H9 (cell line): ENCODE measurements at regions not wholly inside any gene's neighbourhood (a gene's known extent, or its start where the extent isn't known, plus 50 kb on each side); places are given as distances from the start of the nearest gene placed in this dataset.

Source experiments
- DNase-seq: peaks from one replicate; pipeline ENCODE4 v3.0.0-alpha.2; 2017
- H2AFZ ChIP-seq: one replicate; pipeline ENCODE4 v1.6.1; 2013; ENCODE audit warnings: mild to moderate bottlenecking, low read length, control low read depth, moderate library complexity
- H2AK5ac ChIP-seq: 2 replicates; pipeline ENCODE4 v1.6.1; 2013; ENCODE audit warnings: low read length, control low read depth, mixed read lengths; ENCODE audit not compliant: insufficient read length
- H2BK120ac ChIP-seq: one replicate; pipeline ENCODE4 v1.6.1; 2013; ENCODE audit warnings: low read depth, mild to moderate bottlenecking, low read length, control low read depth, inconsistent platforms; ENCODE audit not compliant: poor library complexity, severe bottlenecking
- H2BK12ac ChIP-seq: 2 replicates; pipeline ENCODE4 v1.6.1; 2013; ENCODE audit warnings: low read length, control low read depth, mixed read lengths, low read depth; ENCODE audit not compliant: insufficient read length
- H2BK15ac ChIP-seq: 2 replicates; pipeline ENCODE4 v1.6.1; 2013; ENCODE audit warnings: low read depth, low read length, control low read depth
- H2BK20ac ChIP-seq: one replicate; pipeline ENCODE4 v1.6.1; 2013; ENCODE audit warnings: low read depth, mild to moderate bottlenecking, low read length, control low read depth, inconsistent platforms; ENCODE audit not compliant: poor library complexity, severe bottlenecking
- H2BK5ac ChIP-seq: 2 replicates; pipeline ENCODE4 v1.6.1; 2013; ENCODE audit warnings: low read length, control low read depth, mixed read lengths; ENCODE audit not compliant: insufficient read length
- H3K14ac ChIP-seq: 2 replicates; pipeline ENCODE4 v1.6.1; 2013; ENCODE audit warnings: low read length, control low read depth; ENCODE audit not compliant: insufficient read depth
- H3K18ac ChIP-seq: 2 replicates; pipeline ENCODE4 v1.6.1; 2013; ENCODE audit warnings: low read depth, mild to moderate bottlenecking, mixed read lengths, low read length, control low read depth; ENCODE audit not compliant: insufficient read length
- H3K23ac ChIP-seq: 2 replicates; pipeline ENCODE4 v1.6.1; 2013; ENCODE audit warnings: low read length, control low read depth, mixed read lengths, low read depth; ENCODE audit not compliant: insufficient read length
- H3K23me2 ChIP-seq: 2 replicates; pipeline ENCODE4 v1.6.1; 2013; ENCODE audit warnings: low read depth, mild to moderate bottlenecking, mixed read lengths, low read length, control low read depth; ENCODE audit not compliant: insufficient read length, poor library complexity, severe bottlenecking
- H3K27ac ChIP-seq: 2 replicates; pipeline ENCODE4 v1.5.1; 2013; ENCODE audit warnings: low read length, control low read depth, mixed read lengths, low read depth; ENCODE audit not compliant: insufficient read length
- H3K27me3 ChIP-seq: 2 replicates; pipeline ENCODE4 v1.6.1; 2013; ENCODE audit warnings: low read length, control low read depth, inconsistent platforms; ENCODE audit not compliant: insufficient read depth
- H3K4ac ChIP-seq: 2 replicates; pipeline ENCODE4 v1.6.1; 2013; ENCODE audit warnings: low read depth, mild to moderate bottlenecking, control low read depth, inconsistent platforms, low read length, moderate library complexity
- H3K4me1 ChIP-seq: 2 replicates; pipeline ENCODE4 v1.6.1; 2013; ENCODE audit warnings: low read length, control low read depth, inconsistent platforms; ENCODE audit not compliant: insufficient read depth
- H3K4me2 ChIP-seq: 2 replicates; pipeline ENCODE4 v1.6.1; 2013; ENCODE audit warnings: low read length, control low read depth, mixed read lengths; ENCODE audit not compliant: insufficient read length, insufficient read depth
- H3K56ac ChIP-seq: 2 replicates; pipeline ENCODE4 v1.6.1; 2013; ENCODE audit warnings: low read depth, mild to moderate bottlenecking, mixed read lengths, low read length, control low read depth; ENCODE audit not compliant: insufficient read length
- H3K79me1 ChIP-seq: 2 replicates; pipeline ENCODE4 v1.6.1; 2013; ENCODE audit warnings: low read depth, mild to moderate bottlenecking, moderate library complexity, low read length, control low read depth, inconsistent platforms; ENCODE audit not compliant: insufficient read depth, poor library complexity, severe bottlenecking
- H3K79me2 ChIP-seq: 2 replicates; pipeline ENCODE4 v1.6.1; 2013; ENCODE audit warnings: low read length, control low read depth, inconsistent platforms; ENCODE audit not compliant: insufficient read depth
- H3K9ac ChIP-seq: 2 replicates; pipeline ENCODE4 v1.6.1; 2013; ENCODE audit warnings: low read length, control low read depth, mixed read lengths; ENCODE audit not compliant: insufficient read length; ENCODE audit errors: extremely low read depth
- H3K9me3 ChIP-seq: one replicate; pipeline ENCODE4 v1.6.1; 2013; ENCODE audit warnings: low read depth, low read length, inconsistent platforms; ENCODE audit not compliant: control insufficient read depth
- H3T11ph ChIP-seq: one replicate; pipeline ENCODE4 v1.6.1; 2013; ENCODE audit warnings: mild to moderate bottlenecking, low read length, control low read depth, inconsistent platforms
- H4K20me1 ChIP-seq: one replicate; pipeline ENCODE4 v1.6.1; 2013; ENCODE audit not compliant: control insufficient read depth, insufficient read length, insufficient read depth
- H4K5ac ChIP-seq: 2 replicates; pipeline ENCODE4 v1.6.1; 2013; ENCODE audit warnings: low read depth, mild to moderate bottlenecking, mixed read lengths, low read length, control low read depth; ENCODE audit not compliant: insufficient read length
- H4K8ac ChIP-seq: replicated peaks from 2 replicates; pipeline ENCODE4 v1.6.1; 2013; ENCODE audit warnings: low read length, control low read depth, mixed read lengths, low read depth; ENCODE audit not compliant: insufficient read length
- H4K91ac ChIP-seq: 2 replicates; pipeline ENCODE4 v1.6.1; 2013; ENCODE audit warnings: low read depth, mild to moderate bottlenecking, moderate library complexity, mixed read lengths, low read length, control low read depth; ENCODE audit not compliant: insufficient read length
- H3K27ac Mint-ChIP-seq, 3 experiments: 2 replicates in 2 of 3; 3 replicates in 1 of 3; pipeline ENCODE4 v1.8.0; 2020 to 2021; ENCODE audit warnings: mixed read lengths in 3 of 3, mild to moderate bottlenecking in 1 of 3, moderate library complexity in 1 of 3
- H3K27me3 Mint-ChIP-seq: 2 replicates; pipeline ENCODE4 v1.8.0; 2021; ENCODE audit warnings: low read depth, mild to moderate bottlenecking, moderate library complexity, mixed read lengths
- H3K36me3 Mint-ChIP-seq, 3 experiments: 2 replicates in 2 of 3; 3 replicates in 1 of 3; pipeline ENCODE4 v1.8.0; 2020 to 2021; ENCODE audit warnings: low read depth in 3 of 3, mixed read lengths in 3 of 3; ENCODE audit not compliant: insufficient read depth in 1 of 3
- H3K4me1 Mint-ChIP-seq, 2 experiments: 2 replicates each; pipeline ENCODE4 v1.8.0; 2020; ENCODE audit warnings: mixed read lengths in 2 of 2
- H3K4me3 Mint-ChIP-seq, 2 experiments: 2 replicates in 1 of 2; 3 replicates in 1 of 2; pipeline ENCODE4 v1.8.0; 2020 to 2021; ENCODE audit warnings: mild to moderate bottlenecking in 2 of 2, mixed read lengths in 2 of 2, moderate library complexity in 1 of 2
- H3K9me3 Mint-ChIP-seq, 2 experiments: 2 replicates in 1 of 2; 3 replicates in 1 of 2; pipeline ENCODE4 v1.8.0; 2020; ENCODE audit warnings: mild to moderate bottlenecking in 2 of 2, mixed read lengths in 2 of 2, moderate library complexity in 1 of 2
- WGBS: extraction: QIAGEN DNeasy Blood & Tissue Kit; methylation state at CpG from one replicate; pipeline ENCODE4 v1.1.7; 2013; ENCODE audit warnings: missing lambda C conversion rate, low lambda C conversion rate, mixed read lengths; ENCODE audit not compliant: insufficient read length; ENCODE audit errors: extremely low coverage; 5-methylcytosine and 5-hydroxymethylcytosine counted together
- TF ChIP-seq, protein P1 (sequence below): fragments of 200-600 bp; sonication (generic); conservative IDR thresholded peaks from 3 replicates; pipeline ENCODE4 v1.8.0; 2021; ENCODE audit warnings: antibody characterized with exemption, mild to moderate bottlenecking

GRCh38 chr2:172239944-172240590, 137.4 kb upstream of the DLX2 start:
- no peak overlapping the region for H3K4ac ChIP-seq
- H3K27me3 ChIP-seq = 0 out of 2 replicates have a peak, but pooled peaks cover 3% of the 10 kb centered on the region
- H2BK20ac ChIP-seq = no peak overlapping the region
- H3K23ac ChIP-seq = no peak overlapping the region
- H3T11ph ChIP-seq = no peak overlapping the region
- H3K4me1 ChIP-seq = peaks cover 4% of the 10 kb centered on the region; the same call in 1 of the 2 replicates
- no peak overlapping the region for H2AFZ ChIP-seq
- no peak overlapping the region for H2BK15ac ChIP-seq
- peaks cover 40% of the 10 kb centered on the region for H3K27me3 Mint-ChIP-seq
- H3K9me3 Mint-ChIP-seq = no peaks in the 10 kb centered on the region; a peak in 1 of 5 replicates
- H3K36me3 Mint-ChIP-seq = no peaks in the 10 kb centered on the region
- H2BK120ac ChIP-seq = no peak overlapping the region
- H3K14ac ChIP-seq = no peak overlapping the region
- H2BK12ac ChIP-seq = no peak overlapping the region
- H3K4me3 Mint-ChIP-seq = no peak overlapping the region
- no peaks in the 10 kb centered on the region for H4K20me1 ChIP-seq
- H3K79me2 ChIP-seq = no peaks in the 10 kb centered on the region
- H3K4me1 Mint-ChIP-seq = peaks cover 25 to 36% of the 10 kb centered on the region in 2 experiments
- H4K8ac ChIP-seq = no peak overlapping the region
- no peak for DNase-seq
- H3K56ac ChIP-seq = no peak overlapping the region
- H3K18ac ChIP-seq = no peak overlapping the region
- no peak overlapping the region for H4K91ac ChIP-seq
- no peak overlapping the region for H4K5ac ChIP-seq
- H2BK5ac ChIP-seq = no peak overlapping the region
- WGBS = no CpG with 5 or more reads among the region's 8 CpGs
- no peak overlapping the region; a peak in 1 of 7 replicates for H3K27ac Mint-ChIP-seq
- H3K9ac ChIP-seq = no peak overlapping the region
- no peak overlapping the region for H3K27ac ChIP-seq
- H3K23me2 ChIP-seq = peaks cover 4% of the 10 kb centered on the region
- H3K79me1 ChIP-seq = no peaks in the 10 kb centered on the region
- TF ChIP-seq, protein P1, sequence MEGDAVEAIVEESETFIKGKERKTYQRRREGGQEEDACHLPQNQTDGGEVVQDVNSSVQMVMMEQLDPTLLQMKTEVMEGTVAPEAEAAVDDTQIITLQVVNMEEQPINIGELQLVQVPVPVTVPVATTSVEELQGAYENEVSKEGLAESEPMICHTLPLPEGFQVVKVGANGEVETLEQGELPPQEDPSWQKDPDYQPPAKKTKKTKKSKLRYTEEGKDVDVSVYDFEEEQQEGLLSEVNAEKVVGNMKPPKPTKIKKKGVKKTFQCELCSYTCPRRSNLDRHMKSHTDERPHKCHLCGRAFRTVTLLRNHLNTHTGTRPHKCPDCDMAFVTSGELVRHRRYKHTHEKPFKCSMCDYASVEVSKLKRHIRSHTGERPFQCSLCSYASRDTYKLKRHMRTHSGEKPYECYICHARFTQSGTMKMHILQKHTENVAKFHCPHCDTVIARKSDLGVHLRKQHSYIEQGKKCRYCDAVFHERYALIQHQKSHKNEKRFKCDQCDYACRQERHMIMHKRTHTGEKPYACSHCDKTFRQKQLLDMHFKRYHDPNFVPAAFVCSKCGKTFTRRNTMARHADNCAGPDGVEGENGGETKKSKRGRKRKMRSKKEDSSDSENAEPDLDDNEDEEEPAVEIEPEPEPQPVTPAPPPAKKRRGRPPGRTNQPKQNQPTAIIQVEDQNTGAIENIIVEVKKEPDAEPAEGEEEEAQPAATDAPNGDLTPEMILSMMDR = no peak
- H3K4me2 ChIP-seq = no peak overlapping the region
- no peaks in the 10 kb centered on the region for H3K9me3 ChIP-seq
- H2AK5ac ChIP-seq = no peak overlapping the region
